ENCODE measurements at regions not wholly inside any gene's neighbourhood (a gene's known extent, or its start where the extent isn't known, plus 50 kb on each side); places are given as distances from the start of the nearest gene placed in this dataset.
A peak's percentile ranks its signal among the peaks of the same experiment; 100 is the strongest.
"Not testable (repeated sequence)": the region's sequence is repeated elsewhere in the genome, so short reads cannot be mapped to it uniquely, and the experiment has no call there.

DNA sequence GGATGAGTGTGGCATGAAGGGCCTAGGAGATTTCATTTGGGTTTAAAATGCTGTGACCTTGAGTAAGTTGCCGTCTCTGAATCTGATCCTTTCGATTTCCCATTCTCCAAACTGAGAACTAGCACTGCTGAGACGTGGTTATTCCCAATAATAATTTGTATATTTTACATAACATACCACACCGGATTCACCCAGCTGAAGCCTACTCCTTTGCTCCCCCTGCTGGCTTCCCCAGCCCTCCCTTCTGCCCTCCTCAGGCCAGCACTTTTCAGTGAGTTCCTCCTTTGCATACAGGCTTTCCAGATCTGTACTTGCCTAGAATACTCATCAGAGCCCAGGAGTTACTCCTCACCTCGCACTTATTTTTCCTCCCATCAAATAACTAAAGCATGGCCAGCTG lies 255.1 kb downstream of the OR4F29 start:
- not testable (repeated sequence) for H3K27ac Mint-ChIP-seq (ENCODE audit: low read depth); H3K27me3 Mint-ChIP-seq; H3K4me3 Mint-ChIP-seq; H3K9me3 Mint-ChIP-seq; ATAC-seq (replicated peaks; ENCODE audit: extremely low read depth, poor library complexity, severe bottlenecking); H3K36me3 Mint-ChIP-seq (ENCODE audit: insufficient read depth); H3K4me1 Mint-ChIP-seq; DNase-seq (ENCODE audit: low spot score in 2 of 2)

DNA sequence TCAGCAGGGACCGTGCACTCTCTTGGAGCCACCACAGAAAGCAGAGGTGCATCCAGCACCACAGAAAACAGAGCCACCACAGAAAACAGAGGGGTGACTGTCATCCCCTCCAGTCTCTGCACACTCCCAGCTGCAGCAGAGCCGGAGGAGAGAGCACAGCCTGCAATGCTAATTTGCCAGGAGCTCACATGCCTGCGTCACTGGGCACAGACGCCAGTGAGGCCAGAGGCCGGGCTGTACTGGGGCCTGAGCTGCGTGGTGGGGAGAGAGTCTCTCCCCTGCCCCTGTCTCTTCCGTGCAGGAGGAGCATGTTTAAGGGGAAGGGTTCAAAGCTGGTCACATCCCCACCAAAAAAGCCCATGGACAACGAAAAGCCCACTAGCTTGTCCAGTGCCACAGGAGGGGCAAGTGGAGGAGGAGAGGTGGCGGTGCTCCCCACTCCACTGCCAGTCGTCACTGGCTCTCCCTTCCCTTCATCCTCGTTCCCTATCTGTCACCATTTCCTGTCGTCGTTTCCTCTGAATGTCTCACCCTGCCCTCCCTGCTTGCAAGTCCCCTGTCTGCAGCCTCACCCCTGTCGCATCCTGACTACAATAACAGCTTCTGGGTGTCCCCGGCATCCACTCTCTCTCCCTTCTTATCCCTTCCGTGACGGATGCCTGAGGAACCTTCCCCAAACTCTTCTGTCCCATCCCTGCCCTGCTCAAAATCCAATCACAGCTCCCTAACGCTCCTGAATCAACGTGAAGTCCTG lies 260.0 kb downstream of the OR4F29 start:
- not testable (repeated sequence) for DNase-seq (ENCODE audit: low spot score in 2 of 2); ATAC-seq (replicated peaks; ENCODE audit: extremely low read depth, poor library complexity, severe bottlenecking); H3K9me3 Mint-ChIP-seq; H3K27me3 Mint-ChIP-seq; H3K36me3 Mint-ChIP-seq (ENCODE audit: insufficient read depth)
- Mint-ChIP-seq H3K4me1 (peaks cover 11% of the 10 kb centered on the region), H3K27ac (ENCODE audit: low read depth) (peak overlapping the region; percentile 82), H3K4me3 (peak overlapping the region; percentile 21)

DNA sequence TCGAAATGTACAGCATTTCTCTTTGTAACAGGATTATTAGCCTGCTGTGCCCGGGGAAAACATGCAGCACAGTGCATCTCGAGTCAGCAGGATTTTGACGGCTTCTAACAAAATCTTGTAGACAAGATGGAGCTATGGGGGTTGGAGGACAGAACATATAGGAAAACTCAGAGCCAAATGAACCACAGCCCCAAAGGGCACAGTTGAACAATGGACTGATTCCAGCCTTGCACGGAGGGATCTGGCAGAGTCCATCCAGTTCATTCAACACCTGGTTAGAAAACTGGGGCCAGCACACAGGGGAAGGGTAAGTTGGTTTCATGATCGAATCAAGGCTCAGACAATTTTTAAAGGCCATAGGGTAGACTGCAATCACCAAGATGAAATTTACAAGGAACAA lies 260.8 kb downstream of the OR4F29 start:
- not testable (repeated sequence) for H3K36me3 Mint-ChIP-seq (ENCODE audit: insufficient read depth); H3K9me3 Mint-ChIP-seq; ATAC-seq (replicated peaks; ENCODE audit: extremely low read depth, poor library complexity, severe bottlenecking); DNase-seq (ENCODE audit: low spot score in 2 of 2); H3K4me3 Mint-ChIP-seq; H3K27me3 Mint-ChIP-seq
- peaks cover 11% of the 10 kb centered on the region for H3K4me1 Mint-ChIP-seq
- peak overlapping the region; percentile 82 for H3K27ac Mint-ChIP-seq (ENCODE audit: low read depth)

DNA sequence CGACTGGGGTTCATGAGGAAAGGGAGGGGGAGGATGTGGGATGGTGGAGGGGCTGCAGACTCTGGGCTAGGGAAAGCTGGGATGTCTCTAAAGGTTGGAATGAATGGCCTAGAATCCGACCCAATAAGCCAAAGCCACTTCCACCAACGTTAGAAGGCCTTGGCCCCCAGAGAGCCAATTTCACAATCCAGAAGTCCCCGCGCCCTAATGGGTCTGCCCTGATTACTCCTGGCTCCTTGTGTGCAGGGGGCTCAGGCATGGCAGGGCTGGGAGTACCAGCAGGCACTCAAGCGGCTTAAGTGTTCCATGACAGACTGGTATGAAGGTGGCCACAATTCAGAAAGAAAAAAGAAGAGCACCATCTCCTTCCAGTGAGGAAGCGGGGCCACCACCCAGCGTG lies 261.6 kb downstream of the OR4F29 start:
- H3K27me3 Mint-ChIP-seq; DNase-seq (ENCODE audit: low spot score in 2 of 2); ATAC-seq (replicated peaks; ENCODE audit: extremely low read depth, poor library complexity, severe bottlenecking); H3K9me3 Mint-ChIP-seq; H3K27ac Mint-ChIP-seq (ENCODE audit: low read depth); H3K4me3 Mint-ChIP-seq; H3K36me3 Mint-ChIP-seq (ENCODE audit: insufficient read depth): not testable (repeated sequence)
- H3K4me1 Mint-ChIP-seq, result peaks cover 11% of the 10 kb centered on the region

DNA sequence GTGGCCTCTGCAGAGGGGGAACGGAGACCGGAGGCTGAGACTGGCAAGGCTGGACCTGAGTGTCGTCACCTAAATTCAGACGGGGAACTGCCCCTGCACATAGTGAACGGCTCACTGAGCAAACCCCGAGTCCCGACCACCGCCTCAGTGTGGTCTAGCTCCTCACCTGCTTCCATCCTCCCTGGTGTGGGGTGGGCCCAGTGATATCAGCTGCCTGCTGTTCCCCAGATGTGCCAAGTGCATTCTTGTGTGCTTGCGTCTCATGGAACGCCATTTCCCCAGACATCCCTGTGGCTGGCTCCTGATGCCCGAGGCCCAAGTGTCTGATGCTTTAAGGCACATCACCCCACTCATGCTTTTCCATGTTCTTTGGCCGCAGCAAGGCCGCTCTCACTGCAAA lies 262.2 kb downstream of the OR4F29 start:
- not testable (repeated sequence) for H3K4me3 Mint-ChIP-seq; H3K9me3 Mint-ChIP-seq; ATAC-seq (replicated peaks; ENCODE audit: extremely low read depth, poor library complexity, severe bottlenecking); H3K27ac Mint-ChIP-seq (ENCODE audit: low read depth); DNase-seq (ENCODE audit: low spot score in 2 of 2); H3K36me3 Mint-ChIP-seq (ENCODE audit: insufficient read depth); H3K27me3 Mint-ChIP-seq
- peaks cover 11% of the 10 kb centered on the region for H3K4me1 Mint-ChIP-seq

DNA sequence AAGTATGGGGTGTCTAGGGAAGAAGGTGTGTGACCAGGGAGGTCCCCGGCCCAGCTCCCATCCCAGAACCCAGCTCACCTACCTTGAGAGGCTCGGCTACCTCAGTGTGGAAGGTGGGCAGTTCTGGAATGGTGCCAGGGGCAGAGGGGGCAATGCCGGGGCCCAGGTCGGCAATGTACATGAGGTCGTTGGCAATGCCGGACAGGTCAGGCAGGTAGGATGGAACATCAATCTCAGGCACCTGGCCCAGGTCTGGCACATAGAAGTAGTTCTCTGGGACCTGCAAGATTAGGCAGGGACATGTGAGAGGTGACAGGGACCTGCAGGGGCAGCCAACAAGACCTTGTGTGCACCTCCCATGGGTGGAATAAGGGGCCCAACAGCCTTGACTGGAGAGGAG lies 264.2 kb downstream of the OR4F29 start:
- not testable (repeated sequence) for H3K9me3 Mint-ChIP-seq; ATAC-seq (replicated peaks; ENCODE audit: extremely low read depth, poor library complexity, severe bottlenecking); H3K4me3 Mint-ChIP-seq; H3K27ac Mint-ChIP-seq (ENCODE audit: low read depth); H3K27me3 Mint-ChIP-seq; H3K36me3 Mint-ChIP-seq (ENCODE audit: insufficient read depth); DNase-seq (ENCODE audit: low spot score in 2 of 2)
- peaks cover 11% of the 10 kb centered on the region for H3K4me1 Mint-ChIP-seq

DNA sequence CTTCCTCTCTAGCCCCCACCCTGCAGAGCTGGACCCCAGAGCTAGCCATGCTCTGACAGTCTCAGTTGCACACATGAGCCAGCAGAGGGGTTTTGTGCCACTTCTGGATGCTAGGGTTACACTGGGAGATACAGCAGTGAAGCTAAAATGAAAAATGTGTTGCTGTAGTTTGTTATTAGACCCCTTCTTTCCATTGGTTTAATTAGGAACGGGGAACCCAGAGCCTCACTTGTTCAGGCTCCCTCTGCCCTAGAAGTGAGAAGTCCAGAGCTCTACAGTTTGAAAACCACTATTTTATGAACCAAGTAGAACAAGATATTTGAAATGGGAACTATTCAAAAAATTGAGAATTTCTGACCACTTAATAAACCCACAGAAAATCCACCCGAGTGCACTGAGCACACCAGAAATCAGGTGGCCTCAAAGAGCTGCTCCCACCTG lies 264.8 kb downstream of the OR4F29 start:
- H3K4me1 Mint-ChIP-seq, result peaks cover 11% of the 10 kb centered on the region
- not testable (repeated sequence) for H3K27me3 Mint-ChIP-seq; H3K27ac Mint-ChIP-seq (ENCODE audit: low read depth); ATAC-seq (replicated peaks; ENCODE audit: extremely low read depth, poor library complexity, severe bottlenecking); H3K4me3 Mint-ChIP-seq; DNase-seq (ENCODE audit: low spot score in 2 of 2); H3K36me3 Mint-ChIP-seq (ENCODE audit: insufficient read depth); H3K9me3 Mint-ChIP-seq

DNA sequence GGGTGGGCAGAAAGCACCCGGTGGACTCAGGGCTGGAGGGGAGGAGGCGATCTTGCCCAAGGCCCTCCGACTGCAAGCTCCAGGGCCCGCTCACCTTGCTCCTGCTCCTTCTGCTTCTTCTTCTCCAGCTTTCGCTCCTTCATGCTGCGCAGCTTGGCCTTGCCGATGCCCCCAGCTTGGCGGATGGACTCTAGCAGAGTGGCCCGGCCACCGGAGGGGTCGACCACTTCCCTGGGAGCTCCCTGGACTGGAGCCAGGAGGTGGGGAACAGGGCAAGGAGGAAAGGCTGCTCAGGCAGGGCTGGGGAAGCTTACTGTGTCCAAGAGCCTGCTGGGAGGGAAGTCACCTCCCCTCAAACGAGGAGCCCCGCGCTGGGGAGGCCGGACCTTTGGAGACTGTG lies 265.3 kb downstream of the OR4F29 start:
- H3K27ac Mint-ChIP-seq (ENCODE audit: low read depth); H3K36me3 Mint-ChIP-seq (ENCODE audit: insufficient read depth); ATAC-seq (replicated peaks; ENCODE audit: extremely low read depth, poor library complexity, severe bottlenecking); H3K27me3 Mint-ChIP-seq; H3K9me3 Mint-ChIP-seq; H3K4me3 Mint-ChIP-seq; H3K4me1 Mint-ChIP-seq; DNase-seq (ENCODE audit: low spot score in 2 of 2): not testable (repeated sequence)

DNA sequence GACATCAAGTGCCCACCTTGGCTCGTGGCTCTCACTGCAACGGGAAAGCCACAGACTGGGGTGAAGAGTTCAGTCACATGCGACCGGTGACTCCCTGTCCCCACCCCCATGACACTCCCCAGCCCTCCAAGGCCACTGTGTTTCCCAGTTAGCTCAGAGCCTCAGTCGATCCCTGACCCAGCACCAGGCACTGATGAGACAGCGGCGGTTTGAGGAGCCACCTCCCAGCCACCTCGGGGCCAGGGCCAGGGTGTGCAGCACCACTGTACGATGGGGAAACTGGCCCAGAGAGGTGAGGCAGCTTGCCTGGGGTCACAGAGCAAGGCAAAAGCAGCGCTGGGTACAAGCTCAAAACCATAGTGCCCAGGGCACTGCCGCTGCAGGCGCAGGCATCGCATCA lies 266.0 kb downstream of the OR4F29 start:
- H3K4me1 Mint-ChIP-seq; H3K27ac Mint-ChIP-seq (ENCODE audit: low read depth); H3K9me3 Mint-ChIP-seq; H3K27me3 Mint-ChIP-seq; H3K4me3 Mint-ChIP-seq; H3K36me3 Mint-ChIP-seq (ENCODE audit: insufficient read depth); DNase-seq (ENCODE audit: low spot score in 2 of 2); ATAC-seq (replicated peaks; ENCODE audit: extremely low read depth, poor library complexity, severe bottlenecking): not testable (repeated sequence)

DNA sequence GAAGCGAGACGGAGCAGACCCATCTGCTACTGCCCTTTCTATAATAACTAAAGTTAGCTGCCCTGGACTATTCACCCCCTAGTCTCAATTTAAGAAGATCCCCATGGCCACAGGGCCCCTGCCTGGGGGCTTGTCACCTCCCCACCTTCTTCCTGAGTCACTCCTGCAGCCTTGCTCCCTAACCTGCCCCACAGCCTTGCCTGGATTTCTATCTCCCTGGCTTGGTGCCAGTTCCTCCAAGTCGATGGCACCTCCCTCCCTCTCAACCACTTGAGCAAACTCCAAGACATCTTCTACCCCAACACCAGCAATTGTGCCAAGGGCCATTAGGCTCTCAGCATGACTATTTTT lies 267.2 kb downstream of the OR4F29 start:
- ATAC-seq (replicated peaks; ENCODE audit: extremely low read depth, poor library complexity, severe bottlenecking); H3K27me3 Mint-ChIP-seq; H3K36me3 Mint-ChIP-seq (ENCODE audit: insufficient read depth); H3K27ac Mint-ChIP-seq (ENCODE audit: low read depth); H3K4me3 Mint-ChIP-seq; H3K9me3 Mint-ChIP-seq; DNase-seq (ENCODE audit: low spot score in 2 of 2); H3K4me1 Mint-ChIP-seq: not testable (repeated sequence)

DNA sequence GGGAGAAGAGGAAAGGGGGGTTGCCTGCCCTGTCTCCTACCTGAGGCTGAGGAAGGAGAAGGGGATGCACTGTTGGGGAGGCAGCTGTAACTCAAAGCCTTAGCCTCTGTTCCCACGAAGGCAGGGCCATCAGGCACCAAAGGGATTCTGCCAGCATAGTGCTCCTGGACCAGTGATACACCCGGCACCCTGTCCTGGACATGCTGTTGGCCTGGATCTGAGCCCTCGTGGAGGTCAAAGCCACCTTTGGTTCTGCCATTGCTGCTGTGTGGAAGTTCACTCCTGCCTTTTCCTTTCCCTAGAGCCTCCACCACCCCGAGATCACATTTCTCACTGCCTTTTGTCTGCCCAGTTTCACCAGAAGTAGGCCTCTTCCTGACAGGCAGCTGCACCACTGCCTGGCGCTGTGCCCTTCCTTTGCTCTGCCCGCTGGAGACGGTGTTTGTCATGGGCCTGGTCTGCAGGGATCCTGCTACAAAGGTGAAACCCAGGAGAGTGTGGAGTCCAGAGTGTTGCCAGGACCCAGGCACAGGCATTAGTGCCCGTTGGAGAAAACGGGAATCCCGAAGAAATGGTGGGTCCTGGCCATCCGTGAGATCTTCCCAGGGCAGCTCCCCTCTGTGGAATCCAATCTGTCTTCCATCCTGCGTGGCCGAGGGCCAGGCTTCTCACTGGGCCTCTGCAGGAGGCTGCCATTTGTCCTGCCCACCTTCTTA lies 267.7 kb downstream of the OR4F29 start:
- not testable (repeated sequence) for H3K4me3 Mint-ChIP-seq; ATAC-seq (replicated peaks; ENCODE audit: extremely low read depth, poor library complexity, severe bottlenecking); DNase-seq (ENCODE audit: low spot score in 2 of 2); H3K4me1 Mint-ChIP-seq; H3K27me3 Mint-ChIP-seq; H3K9me3 Mint-ChIP-seq; H3K36me3 Mint-ChIP-seq (ENCODE audit: insufficient read depth); H3K27ac Mint-ChIP-seq (ENCODE audit: low read depth)

DNA sequence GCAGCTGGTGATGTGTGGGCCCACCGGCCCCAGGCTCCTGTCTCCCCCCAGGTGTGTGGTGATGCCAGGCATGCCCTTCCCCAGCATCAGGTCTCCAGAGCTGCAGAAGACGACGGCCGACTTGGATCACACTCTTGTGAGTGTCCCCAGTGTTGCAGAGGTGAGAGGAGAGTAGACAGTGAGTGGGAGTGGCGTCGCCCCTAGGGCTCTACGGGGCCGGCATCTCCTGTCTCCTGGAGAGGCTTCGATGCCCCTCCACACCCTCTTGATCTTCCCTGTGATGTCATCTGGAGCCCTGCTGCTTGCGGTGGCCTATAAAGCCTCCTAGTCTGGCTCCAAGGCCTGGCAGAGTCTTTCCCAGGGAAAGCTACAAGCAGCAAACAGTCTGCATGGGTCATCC lies 268.4 kb downstream of the OR4F29 start:
- not testable (repeated sequence) for H3K4me1 Mint-ChIP-seq; ATAC-seq (replicated peaks; ENCODE audit: extremely low read depth, poor library complexity, severe bottlenecking); DNase-seq (ENCODE audit: low spot score in 2 of 2); H3K9me3 Mint-ChIP-seq; H3K27me3 Mint-ChIP-seq; H3K36me3 Mint-ChIP-seq (ENCODE audit: insufficient read depth); H3K4me3 Mint-ChIP-seq; H3K27ac Mint-ChIP-seq (ENCODE audit: low read depth)

DNA sequence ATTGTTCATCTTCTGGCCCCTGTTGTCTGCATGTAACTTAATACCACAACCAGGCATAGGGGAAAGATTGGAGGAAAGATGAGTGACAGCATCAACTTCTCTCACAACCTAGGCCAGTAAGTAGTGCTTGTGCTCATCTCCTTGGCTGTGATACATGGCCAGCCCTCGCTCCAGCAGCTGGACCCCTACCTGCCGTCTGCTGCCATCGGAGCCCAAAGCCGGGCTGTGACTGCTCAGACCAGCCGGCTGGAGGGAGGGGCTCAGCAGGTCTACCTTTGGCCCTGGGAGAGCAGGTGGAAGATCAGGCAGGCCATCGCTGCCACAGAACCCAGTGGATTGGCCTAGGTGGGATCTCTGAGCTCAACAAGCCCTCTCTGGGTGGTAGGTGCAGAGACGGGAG lies 268.8 kb downstream of the OR4F29 start:
- not testable (repeated sequence) for H3K4me1 Mint-ChIP-seq; H3K9me3 Mint-ChIP-seq; DNase-seq (ENCODE audit: low spot score in 2 of 2); H3K27me3 Mint-ChIP-seq; H3K27ac Mint-ChIP-seq (ENCODE audit: low read depth); H3K36me3 Mint-ChIP-seq (ENCODE audit: insufficient read depth); ATAC-seq (replicated peaks; ENCODE audit: extremely low read depth, poor library complexity, severe bottlenecking); H3K4me3 Mint-ChIP-seq

All from central memory CD8-positive, alpha-beta T cell (primary cell).